ENCODE measurements at regions not wholly inside any gene's neighbourhood (a gene's known extent, or its start where the extent isn't known, plus 50 kb on each side); places are given as distances from the start of the nearest gene placed in this dataset.

GRCh38 chr2:192471982-192472381, 277.2 kb upstream of the TMEFF2 start:
- no peaks in the 10 kb centered on the region for H3K36me3 Mint-ChIP-seq (ENCODE audit: insufficient read depth, unreplicated experiment)
- no TSS peak for BruUV-seq (replicated peaks)
- H3K4me1 ChIP-seq: no peaks in the 10 kb centered on the region; the same call in 1 of the 2 replicates
- intact Hi-C loops (cut with micrococcal nuclease; ENCODE audit: unreplicated experiment): no loop called here
- no peak overlapping the region for H3K4me3 Mint-ChIP-seq (ENCODE audit: unreplicated experiment)
- H3K27ac Mint-ChIP-seq (ENCODE audit: unreplicated experiment): no peak overlapping the region
- no peak for TF ChIP-seq CTCF (IDR thresholded peaks at IDR 0.05; ENCODE audit: insufficient read depth in 1 of 2, low read depth in 1 of 2, low read length in 1 of 2, severe bottlenecking in 1 of 2, unreplicated experiment in 1 of 2)
- H3K4me3 ChIP-seq (ENCODE audit: low read depth, low read length): no peak overlapping the region
- no peaks in the 10 kb centered on the region for H3K9me3 Mint-ChIP-seq (ENCODE audit: unreplicated experiment)
- CTCF ChIA-PET: no interaction called here
- no peaks in the 10 kb centered on the region for H3K36me3 ChIP-seq (ENCODE audit: control insufficient read depth, insufficient read depth, low read length)
- DNase-seq: no peak
- peaks cover 11% of the 10 kb centered on the region for H3K4me1 Mint-ChIP-seq (ENCODE audit: low read depth, unreplicated experiment)
- no peaks in the 10 kb centered on the region for H3K27me3 ChIP-seq (replicated peaks; ENCODE audit: control insufficient read depth, insufficient read depth, low read length)
- no peaks in the 10 kb centered on the region for H3K9me3 ChIP-seq
- no peaks in the 10 kb centered on the region for H3K27me3 Mint-ChIP-seq (ENCODE audit: insufficient read depth, unreplicated experiment)
- POLR2A ChIA-PET: no interaction called here

- CTCF ChIA-PET: no interaction called here
- no peaks in the 10 kb centered on the region for H3K36me3 Mint-ChIP-seq (ENCODE audit: insufficient read depth, unreplicated experiment)
- H3K9me3 Mint-ChIP-seq (ENCODE audit: unreplicated experiment): no peaks in the 10 kb centered on the region
- Histone ChIP-seq H3K27me3 (replicated peaks; ENCODE audit: control insufficient read depth, insufficient read depth, low read length) (no peaks in the 10 kb centered on the region), H3K4me1 (no peaks in the 10 kb centered on the region), H3K9me3 (no peaks in the 10 kb centered on the region), H3K36me3 (ENCODE audit: control insufficient read depth, insufficient read depth, low read length) (no peaks in the 10 kb centered on the region), H3K4me3 (ENCODE audit: low read depth, low read length) (no peak overlapping the region)
- no peak overlapping the region for H3K27ac Mint-ChIP-seq (ENCODE audit: unreplicated experiment)
- POLR2A ChIA-PET: no interaction called here
- no TSS peak for BruUV-seq (replicated peaks)
- H3K4me3 Mint-ChIP-seq (ENCODE audit: unreplicated experiment): no peak overlapping the region
- no peaks in the 10 kb centered on the region for H3K4me1 Mint-ChIP-seq (ENCODE audit: low read depth, unreplicated experiment)
- H3K27me3 Mint-ChIP-seq (ENCODE audit: insufficient read depth, unreplicated experiment): no peaks in the 10 kb centered on the region
- TF ChIP-seq CTCF (IDR thresholded peaks at IDR 0.05; ENCODE audit: insufficient read depth in 1 of 2, low read depth in 1 of 2, low read length in 1 of 2, severe bottlenecking in 1 of 2, unreplicated experiment in 1 of 2): no peak
- DNase-seq: no peak
- intact Hi-C loops (cut with micrococcal nuclease; ENCODE audit: unreplicated experiment): no loop called here
Observed at GRCh38 chr2:192469612-192470011, 274.9 kb upstream of the TMEFF2 start.

GRCh38 chr2:192467953-192468660, 273.4 kb upstream of the TMEFF2 start:
- Histone ChIP-seq H3K4me1 (no peaks in the 10 kb centered on the region), H3K36me3 (ENCODE audit: control insufficient read depth, insufficient read depth, low read length) (no peaks in the 10 kb centered on the region), H3K27me3 (replicated peaks; ENCODE audit: control insufficient read depth, insufficient read depth, low read length) (no peaks in the 10 kb centered on the region), H3K9me3 (no peaks in the 10 kb centered on the region), H3K4me3 (ENCODE audit: low read depth, low read length) (no peak overlapping the region)
- no peak for DNase-seq
- intact Hi-C loops (cut with micrococcal nuclease; ENCODE audit: unreplicated experiment): no loop called here
- H3K4me1 Mint-ChIP-seq (ENCODE audit: low read depth, unreplicated experiment): no peaks in the 10 kb centered on the region
- no peaks in the 10 kb centered on the region for H3K36me3 Mint-ChIP-seq (ENCODE audit: insufficient read depth, unreplicated experiment)
- H3K4me3 Mint-ChIP-seq (ENCODE audit: unreplicated experiment): no peak overlapping the region
- H3K9me3 Mint-ChIP-seq (ENCODE audit: unreplicated experiment): no peaks in the 10 kb centered on the region
- no TSS peak for BruUV-seq (replicated peaks)
- H3K27me3 Mint-ChIP-seq (ENCODE audit: insufficient read depth, unreplicated experiment): no peaks in the 10 kb centered on the region
- CTCF ChIA-PET: no interaction called here
- POLR2A ChIA-PET: no interaction called here
- no peak overlapping the region for H3K27ac Mint-ChIP-seq (ENCODE audit: unreplicated experiment)
- TF ChIP-seq CTCF (IDR thresholded peaks at IDR 0.05; ENCODE audit: insufficient read depth in 1 of 2, low read depth in 1 of 2, low read length in 1 of 2, severe bottlenecking in 1 of 2, unreplicated experiment in 1 of 2): no peak
